IMR-90 (cell line): ENCODE measurements at regions not wholly inside any gene's neighbourhood (a gene's known extent, or its start where the extent isn't known, plus 50 kb on each side); places are given as distances from the start of the nearest gene placed in this dataset.

Experiments
- ATAC-seq: fragments of 200-7000 bp; cut with Tn5 transposase; 2 replicates; pipeline ENCODE4 v1.9.1; 2020; ENCODE audit warnings: low read depth, mild to moderate bottlenecking, moderate library complexity
- BruUV-seq: library from RNA; stranded (reverse); fragments of 400-500 nt; replicated peaks from 2 replicates; lab custom pipeline; 2021; lab: Mats Ljungman, UMichigan
- CTCF ChIA-PET: fragments of 300-600 bp; formaldehyde crosslinking; extraction: SDS; loops from one replicate; lab custom pipeline; 2021; ENCODE audit warnings: antibody characterized with exemption; lab: Yijun Ruan, JAX
- POLR2A ChIA-PET: fragments of 300-600 bp; sonication (Branson Sonifier 250); formaldehyde crosslinking; loops from one replicate; lab custom pipeline; 2022; ENCODE audit warnings: antibody characterized with exemption; ENCODE audit not compliant: unreplicated experiment; lab: Charles Lee
- DNase-seq: peaks from one replicate; pipeline ENCODE4 v3.0.0; 2013
- H2AFZ ChIP-seq: replicated peaks from 2 replicates; pipeline ENCODE3; 2013; ENCODE audit warnings: low read length, mild to moderate bottlenecking; ENCODE audit not compliant: poor library complexity
- H2AK5ac ChIP-seq: 2 replicates; pipeline ENCODE4 v1.6.1; 2013; ENCODE audit warnings: low read depth, low read length, inconsistent platforms
- H2AK9ac ChIP-seq: replicated peaks from 2 replicates; pipeline ENCODE3; 2013; ENCODE audit warnings: mild to moderate bottlenecking, low read depth, low read length, moderate library complexity; ENCODE audit not compliant: poor library complexity
- H2BK120ac ChIP-seq: 2 replicates; pipeline ENCODE4 v1.6.1; 2013; ENCODE audit warnings: low read depth, low read length, inconsistent platforms
- H2BK15ac ChIP-seq: 3 replicates; pipeline ENCODE4 v1.6.1; 2013; ENCODE audit warnings: low read depth, low read length, inconsistent platforms
- H2BK20ac ChIP-seq: 2 replicates; pipeline ENCODE4 v1.6.1; 2013; ENCODE audit warnings: low read depth, mild to moderate bottlenecking, inconsistent platforms, low read length, moderate library complexity
- H2BK5ac ChIP-seq: 2 replicates; pipeline ENCODE4 v1.6.1; 2013; ENCODE audit warnings: mild to moderate bottlenecking, low read depth, low read length, inconsistent platforms; ENCODE audit not compliant: poor library complexity, severe bottlenecking
- H3K14ac ChIP-seq: replicated peaks from 2 replicates; pipeline ENCODE4 v1.6.1; 2013; ENCODE audit warnings: low read depth, low read length, inconsistent platforms
- H3K18ac ChIP-seq: 2 replicates; pipeline ENCODE4 v1.6.1; 2013; ENCODE audit warnings: low read depth, low read length, control low read depth
- H3K23ac ChIP-seq: 2 replicates; pipeline ENCODE4 v1.6.1; 2013; ENCODE audit warnings: low read depth, low read length, inconsistent platforms
- H3K27ac ChIP-seq: 2 replicates; pipeline ENCODE4 v1.5.1; 2013; ENCODE audit warnings: mild to moderate bottlenecking, control low read depth, low read length; ENCODE audit not compliant: insufficient read depth
- H3K27me3 ChIP-seq: 2 replicates; pipeline ENCODE4 v1.6.1; 2013; ENCODE audit warnings: low read length; ENCODE audit not compliant: control insufficient read depth, insufficient read depth
- H3K36me3 ChIP-seq: 2 replicates; pipeline ENCODE4 v1.6.1; 2013; ENCODE audit warnings: low read length, mixed read lengths; ENCODE audit not compliant: control insufficient read depth, insufficient read depth
- H3K4ac ChIP-seq: 2 replicates; pipeline ENCODE4 v1.6.1; 2013; ENCODE audit warnings: low read depth, low read length, inconsistent platforms
- H3K4me1 ChIP-seq: 2 replicates; pipeline ENCODE4 v1.6.1; 2013; ENCODE audit warnings: low read length, mixed read lengths; ENCODE audit not compliant: control insufficient read depth, insufficient read depth
- H3K4me2 ChIP-seq: 2 replicates; pipeline ENCODE4 v1.6.1; 2013; ENCODE audit warnings: low read depth, mild to moderate bottlenecking, control low read depth, low read length, moderate library complexity
- H3K4me3 ChIP-seq: 2 replicates; pipeline ENCODE4 v1.5.1; 2013; ENCODE audit warnings: low read depth, mild to moderate bottlenecking, control low read depth, low read length, moderate library complexity; ENCODE audit not compliant: insufficient read depth
- H3K56ac ChIP-seq: 2 replicates; pipeline ENCODE4 v1.6.1; 2013; ENCODE audit warnings: low read length, inconsistent platforms; ENCODE audit not compliant: insufficient read depth; ENCODE audit errors: extremely low read depth
- H3K79me1 ChIP-seq, 2 experiments: 2 replicates each; pipeline ENCODE4 v1.6.1; 2013; ENCODE audit warnings: low read length in 2 of 2, inconsistent platforms in 1 of 2, low read depth in 1 of 2
- H3K9ac ChIP-seq: 2 replicates; pipeline ENCODE4 v1.6.1; 2013; ENCODE audit warnings: low read depth, low read length, control low read depth
- H3K9me1 ChIP-seq: 2 replicates; pipeline ENCODE4 v1.6.1; 2013; ENCODE audit warnings: low read length, inconsistent platforms; ENCODE audit not compliant: insufficient read depth
- H3K9me3 ChIP-seq: 2 replicates; pipeline ENCODE4 v1.6.1; 2013; ENCODE audit warnings: low read length; ENCODE audit not compliant: control insufficient read depth, insufficient read depth
- H4K20me1 ChIP-seq: 2 replicates; pipeline ENCODE4 v1.6.1; 2013; ENCODE audit warnings: low read length, inconsistent platforms; ENCODE audit not compliant: insufficient read depth
- H4K5ac ChIP-seq: 2 replicates; pipeline ENCODE4 v1.6.1; 2013; ENCODE audit warnings: mild to moderate bottlenecking, low read depth, low read length, control low read depth
- H4K8ac ChIP-seq, 2 experiments: 2 replicates each; pipeline ENCODE4 v1.6.1; 2013; ENCODE audit warnings: low read depth in 2 of 2, low read length in 2 of 2, control low read depth in 1 of 2, inconsistent platforms in 1 of 2
- H4K91ac ChIP-seq: 2 replicates; pipeline ENCODE4 v1.6.1; 2013; ENCODE audit warnings: low read depth, low read length, inconsistent platforms; ENCODE audit not compliant: insufficient read depth
- CHD1 ChIP-seq: IDR thresholded peaks from 2 replicates; pipeline ENCODE4 v1.6.1; 2012; ENCODE audit warnings: low read depth, low read length, improper control_type of control experiment
- MAFK ChIP-seq: IDR thresholded peaks from 2 replicates; pipeline ENCODE4 v1.6.1; 2012; ENCODE audit warnings: low read depth, low read length, improper control_type of control experiment
- NFE2L2 ChIP-seq: fragments of 150-350 bp; IDR thresholded peaks from 2 replicates; pipeline ENCODE4 v1.6.1; 2016; ENCODE audit warnings: low read depth, mild to moderate bottlenecking, low read length
- POLR2A ChIP-seq: IDR thresholded peaks from 2 replicates; pipeline ENCODE4 v1.6.1; 2012; ENCODE audit warnings: mild to moderate bottlenecking, low read depth, low read length
- WGBS, 2 experiments: methylation state at CpG; one replicate each; pipeline versions ENCODE4 v1.1.5 to v1.1.7; 2013; ENCODE audit warnings: missing lambda C conversion rate in 2 of 2; ENCODE audit not compliant: insufficient read length in 1 of 2; ENCODE audit errors: extremely low coverage in 2 of 2; 5-methylcytosine and 5-hydroxymethylcytosine counted together
- dilution Hi-C: fragments of 300-500 bp; cut with HindIII; formaldehyde crosslinking; loops from one replicate; pipeline ENCODE4 v1.14.3; 2018; ENCODE audit warnings: low sequenced_read_pairs; ENCODE audit not compliant: unreplicated experiment
- in situ Hi-C: fragments of 300-500 bp; cut with MboI; formaldehyde crosslinking; loops from 3 replicates; pipeline ENCODE4 v1.14.3; 2019; ENCODE audit warnings: low sequenced_read_pairs, inconsistent platforms, mixed read lengths
- intact Hi-C: fragments of 100-400 bp; cut with micrococcal nuclease; formaldehyde crosslinking; loops from 2 replicates; pipeline ENCODE4 v1.10.0; 2022
- TF ChIP-seq, protein P1 (sequence below): fragments of 150-350 bp; IDR thresholded peaks from 2 replicates; pipeline ENCODE4 v1.6.1; 2017; ENCODE audit warnings: mild to moderate bottlenecking, antibody characterized with exemption, low read length, low read depth
- TF ChIP-seq, protein P2 (sequence below): conservative IDR thresholded peaks from 2 replicates; pipeline ENCODE4 v1.5.1; 2012; ENCODE audit warnings: mild to moderate bottlenecking, low read depth, low read length, improper control_type of control experiment

- in situ Hi-C loops, result no loop called here
Measured at GRCh38 chr5:67335426-67335825, 138.8 kb upstream of the CD180 start.

More at GRCh38 chr5:67335426-67335825, 138.8 kb upstream of the CD180 start:
- H3K9me3 ChIP-seq, result no peaks in the 10 kb centered on the region
- no peak overlapping the region for H3K4ac ChIP-seq
- ATAC-seq (no peak), DNase-seq (no peak)
- H3K23ac ChIP-seq, result no peak overlapping the region
- no peaks in the 10 kb centered on the region for H3K36me3 ChIP-seq
- H2BK20ac ChIP-seq, result no peak overlapping the region
- no TSS peak for BruUV-seq
- H3K27ac ChIP-seq, result no peak overlapping the region
- no peak overlapping the region for H3K14ac ChIP-seq
- intact Hi-C loops, result no loop called here
- H4K91ac ChIP-seq, result no peak overlapping the region
- TF ChIP-seq, protein P1, sequence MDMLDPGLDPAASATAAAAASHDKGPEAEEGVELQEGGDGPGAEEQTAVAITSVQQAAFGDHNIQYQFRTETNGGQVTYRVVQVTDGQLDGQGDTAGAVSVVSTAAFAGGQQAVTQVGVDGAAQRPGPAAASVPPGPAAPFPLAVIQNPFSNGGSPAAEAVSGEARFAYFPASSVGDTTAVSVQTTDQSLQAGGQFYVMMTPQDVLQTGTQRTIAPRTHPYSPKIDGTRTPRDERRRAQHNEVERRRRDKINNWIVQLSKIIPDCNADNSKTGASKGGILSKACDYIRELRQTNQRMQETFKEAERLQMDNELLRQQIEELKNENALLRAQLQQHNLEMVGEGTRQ, result no peak
- TF ChIP-seq, protein P2, sequence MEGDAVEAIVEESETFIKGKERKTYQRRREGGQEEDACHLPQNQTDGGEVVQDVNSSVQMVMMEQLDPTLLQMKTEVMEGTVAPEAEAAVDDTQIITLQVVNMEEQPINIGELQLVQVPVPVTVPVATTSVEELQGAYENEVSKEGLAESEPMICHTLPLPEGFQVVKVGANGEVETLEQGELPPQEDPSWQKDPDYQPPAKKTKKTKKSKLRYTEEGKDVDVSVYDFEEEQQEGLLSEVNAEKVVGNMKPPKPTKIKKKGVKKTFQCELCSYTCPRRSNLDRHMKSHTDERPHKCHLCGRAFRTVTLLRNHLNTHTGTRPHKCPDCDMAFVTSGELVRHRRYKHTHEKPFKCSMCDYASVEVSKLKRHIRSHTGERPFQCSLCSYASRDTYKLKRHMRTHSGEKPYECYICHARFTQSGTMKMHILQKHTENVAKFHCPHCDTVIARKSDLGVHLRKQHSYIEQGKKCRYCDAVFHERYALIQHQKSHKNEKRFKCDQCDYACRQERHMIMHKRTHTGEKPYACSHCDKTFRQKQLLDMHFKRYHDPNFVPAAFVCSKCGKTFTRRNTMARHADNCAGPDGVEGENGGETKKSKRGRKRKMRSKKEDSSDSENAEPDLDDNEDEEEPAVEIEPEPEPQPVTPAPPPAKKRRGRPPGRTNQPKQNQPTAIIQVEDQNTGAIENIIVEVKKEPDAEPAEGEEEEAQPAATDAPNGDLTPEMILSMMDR, result no peak
- TF ChIP-seq POLR2A (no peak), CHD1 (no peak), NFE2L2 (no peak), MAFK (no peak)
- POLR2A ChIA-PET, result no interaction called here
- no peak overlapping the region for H4K5ac ChIP-seq
- no peak overlapping the region for H2BK15ac ChIP-seq
- no peaks in the 10 kb centered on the region for H3K27me3 ChIP-seq
- no peak overlapping the region for H2AK5ac ChIP-seq
- no peak overlapping the region for H2AK9ac ChIP-seq
- H3K4me3 ChIP-seq, result no peak overlapping the region
- no peak overlapping the region for H3K56ac ChIP-seq
- H4K8ac ChIP-seq, result no peak overlapping the region
- H3K18ac ChIP-seq, result no peak overlapping the region
- H2BK5ac ChIP-seq, result no peak overlapping the region
- H2BK120ac ChIP-seq, result no peak overlapping the region
- no peak overlapping the region for H3K4me2 ChIP-seq
- H3K9me1 ChIP-seq, result no peaks in the 10 kb centered on the region
- H4K20me1 ChIP-seq, result no peaks in the 10 kb centered on the region
- no peak overlapping the region for H3K9ac ChIP-seq
- no peaks in the 10 kb centered on the region for H3K4me1 ChIP-seq
- H3K79me1 ChIP-seq, result no peaks in the 10 kb centered on the region
- no peak overlapping the region for H2AFZ ChIP-seq
- no CpG with 5 or more reads among the region's 5 CpGs for WGBS, 2 experiments
- CTCF ChIA-PET, result no interaction called here
- dilution Hi-C loops, result no loop called here
